ENCODE measurements at regions not wholly inside any gene's neighbourhood (a gene's known extent, or its start where the extent isn't known, plus 50 kb on each side); places are given as distances from the start of the nearest gene placed in this dataset.

GRCh38 chr3:168285506-168285905 lies 189.8 kb upstream of the GOLIM4 start:
- Histone ChIP-seq H3K27me3 (ENCODE audit: control insufficient read depth in 1 of 2, insufficient read depth in 2 of 2, low read length in 2 of 2) (peaks cover 0 to 1% of the 10 kb centered on the region in 2 experiments; a peak in 1 of 5 replicates), H3K9ac (ENCODE audit: insufficient read depth, low read depth, low read length) (no peak overlapping the region), H3K36me3 (replicated peaks in 1 of 2; ENCODE audit: control insufficient read depth in 1 of 2, insufficient read depth in 2 of 2, low read length in 2 of 2) (no peaks in the 10 kb centered on the region), H3K4me3 (replicated peaks in 1 of 3; ENCODE audit: insufficient read depth in 1 of 3, low read depth in 2 of 3, low read length in 3 of 3) (no peak overlapping the region), H3K4me2 (ENCODE audit: low read depth, low read length) (no peak overlapping the region), H3K27ac (ENCODE audit: extremely low read length, insufficient read depth, low read length) (no peak overlapping the region), H3K9me3 (ENCODE audit: low read length) (no peaks in the 10 kb centered on the region), H3K4me1 (ENCODE audit: insufficient read depth, low read length) (no peaks in the 10 kb centered on the region), H3K79me2 (ENCODE audit: insufficient read depth, low read length) (no peaks in the 10 kb centered on the region), H4K20me1 (ENCODE audit: insufficient read depth, low read length) (no peaks in the 10 kb centered on the region), H2AFZ (ENCODE audit: low read length) (no peak overlapping the region)
- POLR2A ChIA-PET, result no interaction called here
- in situ Hi-C loops (cut with HindIII; ENCODE audit: extremely low pct_ligation_motif_present, low pct_unique_long_range_greater_than_20kb) (no loop called here), intact Hi-C loops (cut with micrococcal nuclease; ENCODE audit: unreplicated experiment) (no loop called here)
- WGBS (ENCODE audit: low lambda C conversion rate), result 8% methylated on average over 2 of the region's 2 CpGs
- FAIRE-seq, result no peak
- no TSS peak for BruUV-seq (replicated peaks)
- ATAC-seq, result no peak
- TF ChIP-seq ZSCAN20 (CRISPR knock-in tag; IDR thresholded peaks at IDR 0.05; ENCODE audit: borderline replicate concordance) (no peak), FOXK1 (CRISPR knock-in tag; IDR thresholded peaks at IDR 0.05; ENCODE audit: borderline replicate concordance, low read depth) (no peak), KDM5B (CRISPR knock-in tag; IDR thresholded peaks at IDR 0.05; ENCODE audit: borderline replicate concordance) (no peak), ZNF44 (CRISPR knock-in tag; IDR thresholded peaks at IDR 0.05) (no peak), ZFYVE20 (CRISPR knock-in tag; IDR thresholded peaks at IDR 0.05; ENCODE audit: borderline replicate concordance, low read depth) (no peak)
- CTCF ChIA-PET (ENCODE audit: low intra/inter-chr PET ratio, low total read pairs), result no interaction called here
- DNase-seq (ENCODE audit: low spot score), result no peak

- H3K9ac ChIP-seq (ENCODE audit: insufficient read depth, low read depth, low read length), result no peak overlapping the region
- ChIA-PET CTCF (ENCODE audit: low intra/inter-chr PET ratio, low total read pairs) (no interaction called here), POLR2A (no interaction called here)
- FAIRE-seq, result no peak
- H3K9me3 ChIP-seq (ENCODE audit: low read length), result no peaks in the 10 kb centered on the region
- no peak overlapping the region for H3K27ac ChIP-seq (ENCODE audit: extremely low read length, insufficient read depth, low read length)
- peaks cover 0 to 1% of the 10 kb centered on the region in 2 experiments; a peak in 1 of 5 replicates for H3K27me3 ChIP-seq (ENCODE audit: control insufficient read depth in 1 of 2, insufficient read depth in 2 of 2, low read length in 2 of 2)
- no peak for ATAC-seq
- 17% methylated on average over 5 of the region's 5 CpGs for WGBS (ENCODE audit: low lambda C conversion rate)
- no peak overlapping the region for H2AFZ ChIP-seq (ENCODE audit: low read length)
- in situ Hi-C loops (cut with HindIII; ENCODE audit: extremely low pct_ligation_motif_present, low pct_unique_long_range_greater_than_20kb), result no loop called here
- H3K4me3 ChIP-seq (replicated peaks in 1 of 3; ENCODE audit: insufficient read depth in 1 of 3, low read depth in 2 of 3, low read length in 3 of 3), result no peak overlapping the region
- H4K20me1 ChIP-seq (ENCODE audit: insufficient read depth, low read length), result no peaks in the 10 kb centered on the region
- intact Hi-C loops (cut with micrococcal nuclease; ENCODE audit: unreplicated experiment), result no loop called here
- no peaks in the 10 kb centered on the region for H3K4me1 ChIP-seq (ENCODE audit: insufficient read depth, low read length)
- no peak overlapping the region for H3K4me2 ChIP-seq (ENCODE audit: low read depth, low read length)
- H3K36me3 ChIP-seq (replicated peaks in 1 of 2; ENCODE audit: control insufficient read depth in 1 of 2, insufficient read depth in 2 of 2, low read length in 2 of 2), result no peaks in the 10 kb centered on the region
- BruUV-seq (replicated peaks), result no TSS peak
- no peaks in the 10 kb centered on the region for H3K79me2 ChIP-seq (ENCODE audit: insufficient read depth, low read length)
- DNase-seq (ENCODE audit: low spot score), result no peak
- no peak for TF ChIP-seq NAIF1 (CRISPR knock-in tag; IDR thresholded peaks at IDR 0.05; ENCODE audit: borderline replicate concordance)
- no peak for TF ChIP-seq ZNF816 (CRISPR knock-in tag; IDR thresholded peaks at IDR 0.05; ENCODE audit: borderline replicate concordance)
- TF ChIP-seq SATB2 (CRISPR knock-in tag; IDR thresholded peaks at IDR 0.05), result no peak
- TF ChIP-seq PRDM10 (CRISPR knock-in tag; IDR thresholded peaks at IDR 0.05; ENCODE audit: low read depth), result no peak
- TF ChIP-seq ZBTB33 (CRISPR knock-in tag; IDR thresholded peaks at IDR 0.05), result no peak
- TF ChIP-seq ZFP41 (CRISPR knock-in tag; IDR thresholded peaks at IDR 0.05; ENCODE audit: borderline replicate concordance), result no peak
- TF ChIP-seq ZNF703 (CRISPR knock-in tag; IDR thresholded peaks at IDR 0.05; ENCODE audit: borderline replicate concordance), result no peak
- no peak for TF ChIP-seq MXD4 (CRISPR knock-in tag; IDR thresholded peaks at IDR 0.05)
Observed at GRCh38 chr3:168284728-168285127, 189.0 kb upstream of the GOLIM4 start.
